HT-29 (cell line): ENCODE measurements at regions not wholly inside any gene's neighbourhood (a gene's known extent, or its start where the extent isn't known, plus 50 kb on each side); places are given as distances from the start of the nearest gene placed in this dataset.

Experiments used
- DNase-seq: peaks from one replicate; pipeline ENCODE4 v3.0.0-alpha.2; 2015; ENCODE audit warnings: low spot score

DNA sequence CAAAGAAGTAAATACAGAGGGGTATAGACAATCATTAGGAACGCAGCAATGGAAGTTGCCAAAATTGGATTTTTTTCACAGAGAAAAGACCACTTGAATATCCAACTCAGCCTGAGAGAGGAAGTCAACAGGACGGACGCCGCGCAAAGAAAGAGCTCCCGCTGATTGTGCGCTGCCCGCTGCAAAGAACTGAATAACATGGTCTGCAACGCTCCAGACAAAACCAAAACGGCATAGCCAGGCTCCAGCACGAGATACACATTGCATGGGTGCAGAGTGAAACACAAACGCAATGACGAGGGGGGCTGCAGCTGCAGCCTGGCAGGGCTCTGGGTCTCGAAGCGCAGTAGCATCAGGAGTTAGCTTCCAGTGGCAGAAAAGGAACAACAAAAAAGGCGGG, 113.9 kb upstream of the MGMT start:
- no peak for DNase-seq

DNA sequence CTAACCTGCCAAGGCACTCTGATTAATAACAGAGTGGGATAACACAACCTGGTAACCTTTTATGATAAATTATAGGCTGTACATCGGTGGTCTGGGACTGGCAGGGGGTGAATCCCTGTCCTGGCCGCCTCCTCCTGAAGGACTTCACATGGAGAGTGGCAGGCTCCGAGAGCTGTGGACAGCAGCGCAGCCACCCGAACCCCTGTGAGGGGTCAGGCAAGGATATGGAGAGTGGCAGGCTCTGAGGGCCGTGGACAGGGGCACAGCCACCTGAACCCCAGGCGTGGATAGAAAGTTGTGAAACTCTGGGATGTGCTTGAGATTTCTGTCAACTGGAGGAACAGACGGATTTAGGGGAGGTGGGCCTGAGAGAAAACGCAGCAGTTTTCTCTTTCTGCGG, 107.0 kb upstream of the MGMT start:
- no peak for DNase-seq

DNA sequence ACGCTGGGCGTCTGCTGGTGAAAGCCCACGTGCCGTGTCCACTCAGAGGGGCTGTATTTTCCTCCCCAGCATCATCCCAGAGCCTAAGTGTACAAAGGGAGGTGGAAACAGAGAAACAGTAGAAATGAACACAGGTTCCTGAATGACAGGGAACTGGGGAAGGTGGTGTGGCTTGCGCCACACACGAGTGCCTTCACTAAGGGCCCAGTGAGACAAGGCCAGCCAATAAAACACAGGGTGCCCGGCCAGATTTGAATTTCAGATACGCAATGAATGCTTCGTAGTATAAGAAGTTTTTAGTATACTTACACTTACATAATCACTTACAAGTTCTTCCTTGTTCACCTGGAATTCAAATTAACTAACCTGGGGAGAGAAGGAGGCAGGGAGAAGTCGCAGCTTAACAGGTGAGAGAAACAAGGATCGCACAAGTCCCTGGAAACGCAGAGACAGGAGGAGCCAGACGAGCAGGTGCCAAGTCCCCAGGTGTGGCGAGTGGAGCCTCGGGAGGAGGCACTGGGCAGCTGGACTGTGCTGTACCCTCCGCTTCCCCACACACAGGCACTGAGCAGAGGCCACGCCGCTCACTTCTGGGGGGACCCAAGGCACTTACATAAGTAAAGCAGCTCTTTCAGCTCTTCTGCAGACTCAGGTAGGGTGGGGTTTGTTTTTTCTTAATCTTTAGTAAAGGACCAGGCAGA, 105.2 kb upstream of the MGMT start:
- no peak for DNase-seq

DNA sequence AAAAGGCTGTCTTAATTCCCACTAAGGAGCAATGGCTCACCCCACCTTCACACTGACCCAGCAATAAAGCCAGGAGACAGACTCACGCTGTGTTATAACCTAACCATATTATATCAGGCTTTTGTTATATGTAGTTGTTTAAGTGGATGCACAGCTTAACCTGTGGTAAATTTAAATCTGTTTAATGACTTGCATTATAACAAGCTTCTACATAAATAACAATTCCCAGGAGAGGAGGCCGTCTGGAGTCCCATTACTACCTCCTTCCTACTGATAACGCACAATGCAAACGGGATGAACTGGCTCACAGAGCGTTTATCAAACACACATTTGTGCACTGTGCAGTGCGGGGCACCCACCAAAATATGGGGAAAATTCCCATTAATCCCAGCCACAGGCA, 102.1 kb upstream of the MGMT start:
- DNase-seq: no peak

DNA sequence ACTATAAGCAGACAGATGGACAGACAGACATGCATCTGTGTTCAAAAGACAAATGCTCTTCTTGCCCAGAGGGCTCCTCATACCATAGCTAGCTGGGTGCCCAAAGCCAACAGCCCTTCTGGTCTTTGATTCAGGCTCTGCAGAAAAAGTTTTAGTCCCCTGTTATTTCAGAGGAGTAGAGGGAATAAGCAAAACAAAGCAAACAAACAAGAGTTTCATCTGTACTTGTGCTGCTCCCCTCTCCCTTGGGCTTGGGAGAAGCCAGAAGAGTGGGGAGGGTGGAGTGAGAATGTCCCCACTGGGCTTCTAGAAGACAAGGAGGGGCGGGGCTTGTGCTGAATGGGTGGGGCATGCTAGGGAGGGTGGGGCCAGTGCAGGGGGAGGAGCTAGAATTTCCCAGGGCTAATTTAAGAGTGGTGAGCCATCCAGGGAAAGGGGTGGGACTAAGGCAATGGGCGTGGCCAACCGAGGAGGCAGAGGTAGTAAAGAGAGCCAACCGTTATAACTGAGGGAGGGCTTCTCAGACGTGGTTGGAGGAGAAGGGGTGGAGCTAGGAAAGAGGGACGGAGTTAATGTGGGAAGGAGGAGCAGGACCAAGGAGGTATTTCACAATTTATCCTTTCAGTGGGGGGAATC, 101.2 kb upstream of the MGMT start:
- DNase-seq: peak; percentile 21

DNA sequence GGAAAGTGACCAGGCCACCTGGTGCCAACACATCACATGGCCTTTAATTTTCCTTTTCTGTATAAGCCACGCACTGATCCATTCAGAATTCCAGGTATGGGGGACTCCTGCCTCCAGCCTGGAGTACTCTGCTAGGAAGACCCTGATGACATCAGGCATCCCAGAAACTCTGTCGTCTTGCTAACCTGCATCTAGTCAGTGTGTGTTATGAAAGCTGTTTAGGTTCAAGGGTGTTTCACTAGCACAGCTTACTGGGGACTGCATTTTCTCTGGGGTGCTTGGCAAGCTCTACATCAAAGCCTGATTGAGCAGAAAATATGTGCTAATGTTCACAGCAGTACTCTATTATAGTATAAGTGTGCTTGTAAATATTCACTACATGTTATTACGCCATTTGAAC, 100.6 kb upstream of the MGMT start:
- DNase-seq: no peak

DNA sequence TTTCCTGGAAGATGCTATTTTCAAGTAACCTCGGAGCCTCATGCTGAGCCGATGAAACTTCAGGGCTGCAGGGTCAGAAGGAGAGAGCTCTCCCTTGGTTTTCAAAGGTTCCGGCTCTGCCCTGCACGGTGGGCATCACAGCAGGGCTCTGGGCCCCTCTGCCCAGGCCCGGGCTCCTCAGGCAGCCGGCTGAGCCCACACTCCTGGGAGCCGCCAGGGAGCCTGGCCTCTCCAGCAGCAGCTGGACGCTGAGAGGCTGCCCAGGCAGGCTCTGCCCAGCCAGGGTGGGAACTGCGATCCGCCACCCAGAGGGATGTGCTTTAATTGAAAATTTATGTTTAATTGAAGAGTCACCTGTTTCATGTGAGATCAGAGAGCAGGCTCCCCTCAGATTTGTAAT, 97.5 kb upstream of the MGMT start:
- DNase-seq: no peak

DNA sequence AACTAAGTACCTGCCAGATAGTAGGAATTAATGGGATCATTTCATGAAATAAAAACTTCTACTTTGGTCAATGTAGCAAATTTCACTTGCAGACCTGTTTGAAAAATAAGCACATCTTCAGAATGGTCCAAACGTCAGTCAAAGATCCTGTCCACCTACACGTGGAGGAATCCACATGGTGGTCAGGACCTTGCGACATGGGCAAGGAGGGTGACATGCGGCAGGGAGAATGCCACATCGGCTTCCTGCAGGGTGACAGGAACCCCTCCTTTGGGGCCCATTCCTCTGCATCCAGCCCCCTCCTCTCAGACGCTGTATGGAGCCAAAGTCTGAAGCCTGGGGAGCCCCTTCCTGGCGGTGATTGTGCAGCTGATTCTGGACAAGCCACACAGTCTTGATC, 95.5 kb upstream of the MGMT start:
- no peak for DNase-seq

DNA sequence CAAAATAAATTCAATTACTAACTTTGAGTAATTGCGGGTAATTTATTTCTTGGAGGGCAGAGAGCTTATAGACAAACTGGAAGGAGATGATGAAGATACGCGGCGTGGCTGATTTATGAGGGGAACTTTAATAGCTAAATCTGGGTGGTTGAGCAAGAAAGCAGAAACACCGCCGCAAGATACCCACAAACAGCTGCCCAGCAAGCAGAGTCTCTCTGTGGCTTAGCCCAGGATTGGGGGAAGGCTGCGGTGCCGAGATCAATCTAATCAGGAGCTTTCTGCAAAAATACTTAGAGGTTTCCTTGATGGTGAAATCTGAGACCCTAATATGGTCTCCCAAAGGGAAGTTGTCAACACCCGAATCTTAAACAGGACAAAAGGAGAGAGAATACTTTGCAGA, 94.9 kb upstream of the MGMT start:
- DNase-seq: no peak

DNA sequence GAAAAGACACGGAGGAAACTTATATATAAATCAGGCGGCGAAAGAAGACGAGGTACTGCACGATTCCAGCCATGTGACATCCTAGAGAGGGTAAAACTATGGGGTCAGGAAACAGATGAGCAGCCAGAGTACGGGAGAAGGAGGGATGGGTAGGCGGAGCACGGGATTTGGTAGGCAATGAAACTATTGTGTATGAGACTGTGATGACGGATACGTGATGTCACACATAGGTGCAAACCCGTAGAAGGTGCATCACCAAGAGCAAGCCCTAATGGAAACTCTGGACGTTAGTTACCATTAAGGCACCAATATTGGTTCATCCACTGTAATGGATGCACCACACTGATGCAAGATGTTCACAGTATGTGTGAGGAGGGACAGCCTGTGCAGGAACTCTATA, 93.8 kb upstream of the MGMT start:
- no peak for DNase-seq

DNA sequence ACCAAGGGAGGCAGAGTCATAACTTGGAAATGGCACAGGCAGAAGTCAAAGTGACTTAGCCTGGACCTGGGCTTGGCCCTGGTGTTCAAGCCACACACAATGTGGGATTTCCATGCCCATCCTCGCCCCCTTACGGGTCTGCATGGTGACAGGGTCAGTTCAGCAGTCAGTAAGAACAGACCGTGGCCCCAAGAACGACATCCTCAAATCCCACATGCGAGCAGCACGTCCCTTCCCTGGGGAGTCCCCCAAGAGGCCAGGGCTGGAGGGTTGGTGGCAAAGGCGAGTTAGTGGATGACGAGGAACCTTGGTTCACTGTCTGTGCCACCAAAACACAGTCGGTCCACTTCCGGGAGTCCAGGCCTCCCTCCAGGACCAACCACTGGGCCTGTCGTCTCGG, 93.3 kb upstream of the MGMT start:
- no peak for DNase-seq

DNA sequence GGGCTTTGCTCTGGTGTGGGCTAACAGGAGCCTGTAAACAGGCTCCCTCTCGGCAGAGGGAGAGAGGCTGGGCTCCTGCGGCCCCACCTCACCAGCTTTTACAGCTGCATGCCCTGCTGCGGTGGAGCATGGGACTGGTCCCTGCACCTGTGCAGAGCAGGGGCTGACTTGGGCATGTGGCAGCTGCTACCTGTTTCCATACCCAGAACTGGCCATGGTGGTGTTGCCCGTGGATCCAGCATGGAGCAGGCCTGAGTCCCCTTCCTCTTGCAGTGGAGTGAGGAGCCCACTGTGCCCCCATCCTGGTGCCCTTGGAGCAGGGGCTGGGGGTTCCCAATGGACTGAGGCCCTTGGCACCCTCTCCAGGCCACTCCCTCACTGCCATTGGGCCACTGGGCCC, 91.9 kb upstream of the MGMT start:
- DNase-seq: no peak

DNA sequence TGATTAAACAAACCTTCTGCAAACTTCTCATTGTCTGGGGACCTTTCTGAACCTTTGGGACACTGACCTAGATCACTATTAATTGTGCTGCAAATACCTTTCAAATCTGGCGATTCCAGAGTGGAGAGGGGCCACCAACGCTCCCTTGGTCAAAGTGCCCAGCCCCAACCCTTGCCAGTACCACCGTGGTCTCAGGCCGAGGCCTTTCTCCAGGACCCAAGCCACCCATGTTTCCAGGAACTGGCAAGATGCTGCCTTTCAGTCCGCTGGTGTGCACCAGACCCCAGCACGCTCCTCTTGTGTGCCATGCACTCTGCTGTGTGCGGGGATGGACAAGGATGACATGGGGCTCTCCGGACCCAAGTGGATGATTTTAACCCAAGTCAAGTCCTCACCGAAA, 91.1 kb upstream of the MGMT start:
- no peak for DNase-seq

DNA sequence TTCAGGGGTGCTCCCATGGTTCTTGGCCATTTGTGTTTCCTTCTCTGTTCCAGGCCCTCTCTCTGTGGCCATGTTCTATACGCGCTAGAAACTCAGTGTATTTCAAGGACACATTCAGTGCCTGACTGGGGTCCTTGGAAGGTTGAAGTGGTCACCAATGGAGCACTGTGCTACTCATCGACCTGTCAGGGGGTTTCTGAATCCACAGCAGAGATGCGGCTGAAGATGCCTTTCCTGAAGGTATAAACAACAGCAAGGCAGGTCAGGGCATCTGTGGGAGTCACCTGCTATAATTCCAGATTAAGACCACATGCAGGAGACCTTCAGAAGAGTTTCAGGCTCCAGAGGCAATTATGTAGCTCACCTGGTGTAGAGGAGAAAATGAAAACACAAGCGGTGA, 86.8 kb upstream of the MGMT start:
- DNase-seq: no peak

DNA sequence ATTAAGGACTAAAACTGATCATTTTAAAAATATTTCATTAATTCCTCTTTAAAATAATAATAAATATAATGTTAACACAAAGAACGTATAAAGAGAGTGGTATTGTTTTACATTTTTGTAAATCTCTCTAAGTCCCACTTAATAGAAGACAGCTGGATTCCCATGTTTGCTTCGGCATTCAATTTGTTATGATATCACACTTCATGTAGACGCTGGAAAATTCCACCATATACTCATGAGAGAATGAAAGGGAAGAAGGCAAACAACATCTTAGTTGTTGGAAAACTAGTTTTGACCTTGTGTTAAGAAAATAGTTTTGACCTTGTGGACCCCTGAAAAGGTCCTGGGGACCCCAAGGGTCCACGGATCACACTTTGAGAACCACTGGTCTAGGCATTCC, 85.3 kb upstream of the MGMT start:
- no peak for DNase-seq

DNA sequence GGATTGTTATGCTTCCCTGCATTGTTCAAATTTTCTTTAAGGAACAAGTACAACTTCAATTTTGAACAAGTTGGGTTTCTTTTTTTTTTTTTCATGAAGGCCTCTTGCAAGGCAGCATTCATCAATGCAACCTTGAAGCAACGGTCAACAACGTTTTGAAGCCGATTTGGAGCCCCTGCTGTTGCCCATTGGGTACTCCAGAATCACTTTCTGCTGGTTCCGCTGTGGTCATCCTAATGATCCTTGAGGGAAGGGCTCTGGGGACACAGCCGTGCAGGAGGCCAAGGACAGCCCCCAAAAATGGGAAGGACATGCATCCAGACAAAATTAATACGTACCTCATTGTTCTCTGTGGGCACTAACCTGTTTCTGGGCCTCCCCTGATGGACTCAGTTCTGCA, 84.6 kb upstream of the MGMT start:
- no peak for DNase-seq

DNA sequence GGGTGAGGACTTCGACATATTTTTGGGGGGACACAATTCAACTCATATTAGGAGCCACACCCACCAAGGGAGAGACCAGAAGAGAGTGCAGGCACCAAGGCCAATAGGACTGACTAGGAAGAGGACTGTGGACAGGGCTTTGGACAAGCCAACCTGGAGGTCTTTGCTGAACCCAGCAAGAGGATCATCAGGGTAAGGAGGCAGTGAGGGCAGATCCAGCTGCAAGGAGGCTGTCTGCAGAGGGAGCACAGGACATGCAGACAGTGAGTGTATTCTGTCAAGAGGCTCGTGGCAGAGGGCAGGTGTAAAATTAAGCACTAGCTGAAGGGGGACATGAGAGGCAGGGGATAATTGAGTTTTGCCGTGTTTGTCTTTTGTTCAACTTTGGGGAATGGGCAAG, 83.4 kb upstream of the MGMT start:
- no peak for DNase-seq

DNA sequence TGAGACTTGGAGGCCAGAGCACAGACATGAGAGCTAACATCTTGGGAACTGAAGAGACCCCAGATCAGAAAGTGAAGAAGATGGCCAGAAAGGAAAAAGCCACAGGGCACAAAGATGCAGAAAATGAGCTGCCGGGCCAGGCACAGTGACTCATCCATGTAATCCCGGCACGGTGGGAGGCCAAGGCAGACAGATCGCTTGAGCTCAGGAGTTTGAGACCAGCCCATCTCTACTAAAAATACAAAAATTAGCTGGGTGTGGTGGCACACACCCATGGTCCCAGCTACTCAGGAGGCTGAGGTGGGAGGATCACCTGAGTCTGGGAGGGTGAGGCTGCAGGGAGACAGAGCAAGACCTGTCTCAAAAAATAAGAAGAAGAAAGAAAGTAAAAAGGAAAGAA, 81.4 kb upstream of the MGMT start:
- DNase-seq: no peak

DNA sequence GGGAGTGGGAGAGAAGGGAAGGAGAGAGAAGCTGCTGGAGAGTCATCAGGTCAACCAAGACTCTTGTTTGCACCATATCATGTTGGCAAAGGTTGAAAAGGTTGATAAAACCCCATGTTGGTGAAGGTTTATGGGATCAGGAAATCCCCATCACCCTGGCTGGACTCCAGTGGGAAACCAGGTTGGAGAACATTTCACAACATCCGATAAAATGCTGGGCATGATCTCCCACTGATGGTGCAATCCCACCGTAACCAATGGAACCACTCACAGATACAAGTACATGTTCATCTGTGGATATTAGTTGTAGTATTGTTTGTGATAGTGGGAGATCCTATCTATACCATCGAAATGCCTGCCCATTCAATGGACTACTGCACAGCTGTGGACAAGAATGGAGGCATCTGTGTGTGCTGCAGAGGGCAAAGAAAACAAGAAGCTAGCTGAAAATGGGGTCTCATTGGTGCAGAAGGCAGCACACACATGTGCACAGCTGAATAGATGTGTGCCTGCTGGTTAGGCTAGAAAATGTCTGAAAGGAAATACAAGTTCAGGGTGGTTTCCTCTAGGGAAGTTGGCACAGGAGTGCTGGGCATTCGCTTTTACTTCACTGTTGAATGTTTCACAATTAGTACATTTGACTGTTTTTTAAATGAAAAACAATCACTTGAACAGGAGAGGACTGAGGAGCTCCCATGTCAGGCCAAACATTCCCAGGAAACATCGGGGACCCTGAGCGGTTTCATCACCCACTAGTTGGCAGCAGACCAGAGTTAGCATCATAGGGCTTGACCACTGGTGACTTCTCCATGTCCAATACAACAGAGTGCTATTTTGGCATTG, 80.4 kb upstream of the MGMT start:
- DNase-seq: no peak

DNA sequence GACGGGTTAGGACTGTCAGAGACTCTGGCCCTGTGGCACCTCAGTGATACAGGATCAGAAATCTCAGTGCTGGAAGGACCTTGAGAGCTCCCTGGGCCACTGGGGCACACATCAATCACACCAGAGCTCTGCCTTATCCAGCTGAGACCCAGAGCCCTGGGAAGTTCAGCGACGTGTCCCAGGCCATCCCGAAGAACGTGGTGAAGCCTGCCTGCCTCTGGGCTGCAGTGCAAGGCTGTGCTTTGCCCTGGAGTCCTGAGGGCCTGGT, 79.8 kb upstream of the MGMT start:
- DNase-seq: no peak

DNA sequence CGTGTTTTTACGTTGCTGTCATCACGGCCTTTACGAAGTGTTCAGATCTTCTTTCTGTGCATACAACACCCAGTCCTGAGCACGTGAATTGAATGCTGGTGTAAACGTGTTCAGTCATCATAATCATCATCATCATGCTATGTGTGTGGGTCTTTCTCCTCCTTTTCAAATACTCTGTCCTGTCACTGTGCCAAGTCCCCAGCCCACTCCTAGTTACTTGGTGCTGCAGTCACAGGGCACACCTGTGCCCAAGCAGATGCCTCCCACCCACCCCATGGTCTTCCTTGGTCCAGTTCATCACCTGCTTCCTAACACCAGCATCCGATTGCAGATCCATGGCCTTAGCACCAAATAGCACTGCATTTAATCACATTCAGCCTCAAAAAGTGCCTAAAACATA, 78.6 kb upstream of the MGMT start:
- no peak for DNase-seq

DNA sequence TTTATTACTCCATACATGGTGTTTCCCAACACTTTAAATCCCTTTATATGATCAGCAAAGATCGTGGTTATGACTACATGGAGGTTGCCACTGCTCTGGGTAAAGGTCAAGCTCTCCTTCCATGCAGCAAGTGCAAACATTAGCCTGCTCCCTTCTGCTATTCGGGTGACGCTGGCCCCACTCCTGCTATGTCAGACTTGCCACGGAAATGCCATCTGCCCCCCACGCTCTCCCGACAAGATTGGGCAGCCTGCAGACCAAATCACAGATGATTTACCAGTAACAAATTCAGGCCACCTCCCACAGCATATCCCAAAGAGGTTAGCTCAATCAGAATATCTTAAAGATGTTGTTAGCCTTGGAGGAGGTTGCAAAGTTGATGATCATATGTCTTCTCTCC, 77.8 kb upstream of the MGMT start:
- DNase-seq: no peak

DNA sequence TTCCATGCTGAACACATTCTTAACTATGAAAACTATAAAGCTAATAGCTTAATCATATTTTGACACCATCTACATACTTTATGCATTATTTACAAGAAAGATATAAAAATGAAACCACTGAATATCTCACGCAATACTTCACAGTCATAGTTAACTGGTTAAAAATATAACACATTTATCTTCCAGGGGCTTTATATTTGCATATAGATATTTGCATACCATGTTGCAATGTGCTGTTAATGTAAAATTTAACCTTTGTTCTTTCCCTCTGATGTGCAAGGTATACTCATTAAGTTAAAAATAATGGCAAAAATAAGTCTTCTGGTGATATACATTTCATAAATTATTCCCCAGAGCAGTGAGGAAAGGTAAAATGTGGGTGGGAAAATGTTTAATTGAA, 76.9 kb upstream of the MGMT start:
- DNase-seq: no peak
